ENCODE measurements at regions not wholly inside any gene's neighbourhood (a gene's known extent, or its start where the extent isn't known, plus 50 kb on each side); places are given as distances from the start of the nearest gene placed in this dataset.

DNA sequence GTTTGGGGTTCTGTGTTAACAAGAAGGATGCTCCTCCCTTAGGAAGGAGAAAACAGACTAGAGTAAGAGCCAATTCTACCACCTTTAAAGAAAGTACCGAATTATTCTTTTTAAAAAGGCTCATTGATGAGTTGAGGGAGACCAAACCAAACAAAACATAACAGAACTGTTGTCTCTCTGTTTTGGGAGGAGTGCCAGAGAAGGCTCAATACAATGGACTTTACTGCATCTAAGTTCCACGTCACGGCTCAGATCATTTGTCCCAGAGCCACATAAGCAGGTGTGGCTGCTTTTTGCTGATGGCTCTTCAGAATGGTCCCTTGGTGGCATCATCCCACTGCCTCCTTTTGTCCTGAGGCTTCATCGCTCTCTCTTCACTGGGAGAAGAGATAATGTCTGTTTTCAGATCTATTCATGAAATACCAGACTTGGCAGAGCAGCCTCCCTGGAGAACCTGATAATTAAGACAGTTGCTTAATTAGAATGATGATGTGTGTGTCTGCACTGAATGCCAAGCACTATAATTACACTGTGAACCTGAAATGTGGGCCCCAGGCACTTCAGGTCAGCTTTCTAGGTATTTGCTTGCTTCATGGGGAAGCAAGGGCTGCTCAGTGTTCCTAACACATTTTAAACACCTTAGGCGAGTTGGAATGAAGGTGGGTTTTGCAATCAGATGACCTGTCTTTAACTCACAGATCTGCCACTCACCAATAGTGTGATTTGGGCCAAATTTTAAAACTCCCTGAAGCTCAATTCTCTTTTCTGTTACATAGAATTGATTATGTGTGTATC is 335.2 kb upstream of the MCTP2 start:
- H3K27me3 Mint-ChIP-seq (ENCODE audit: unreplicated experiment), result peaks cover 2% of the 10 kb centered on the region
- H3K4me3 Mint-ChIP-seq (ENCODE audit: unreplicated experiment), result no peak overlapping the region
- TF ChIP-seq, protein P1, sequence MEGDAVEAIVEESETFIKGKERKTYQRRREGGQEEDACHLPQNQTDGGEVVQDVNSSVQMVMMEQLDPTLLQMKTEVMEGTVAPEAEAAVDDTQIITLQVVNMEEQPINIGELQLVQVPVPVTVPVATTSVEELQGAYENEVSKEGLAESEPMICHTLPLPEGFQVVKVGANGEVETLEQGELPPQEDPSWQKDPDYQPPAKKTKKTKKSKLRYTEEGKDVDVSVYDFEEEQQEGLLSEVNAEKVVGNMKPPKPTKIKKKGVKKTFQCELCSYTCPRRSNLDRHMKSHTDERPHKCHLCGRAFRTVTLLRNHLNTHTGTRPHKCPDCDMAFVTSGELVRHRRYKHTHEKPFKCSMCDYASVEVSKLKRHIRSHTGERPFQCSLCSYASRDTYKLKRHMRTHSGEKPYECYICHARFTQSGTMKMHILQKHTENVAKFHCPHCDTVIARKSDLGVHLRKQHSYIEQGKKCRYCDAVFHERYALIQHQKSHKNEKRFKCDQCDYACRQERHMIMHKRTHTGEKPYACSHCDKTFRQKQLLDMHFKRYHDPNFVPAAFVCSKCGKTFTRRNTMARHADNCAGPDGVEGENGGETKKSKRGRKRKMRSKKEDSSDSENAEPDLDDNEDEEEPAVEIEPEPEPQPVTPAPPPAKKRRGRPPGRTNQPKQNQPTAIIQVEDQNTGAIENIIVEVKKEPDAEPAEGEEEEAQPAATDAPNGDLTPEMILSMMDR (IDR thresholded peaks at IDR 0.05; ENCODE audit: partially characterized antibody, unreplicated experiment), result no peak
- no peak overlapping the region for H3K27ac Mint-ChIP-seq (ENCODE audit: unreplicated experiment)
- no peaks in the 10 kb centered on the region for H3K36me3 Mint-ChIP-seq (ENCODE audit: unreplicated experiment)
- no peaks in the 10 kb centered on the region for H3K9me3 Mint-ChIP-seq (ENCODE audit: unreplicated experiment)
- peaks cover 7% of the 10 kb centered on the region for H3K4me1 Mint-ChIP-seq (ENCODE audit: low read depth, unreplicated experiment)
- no peak for DNase-seq

DNA sequence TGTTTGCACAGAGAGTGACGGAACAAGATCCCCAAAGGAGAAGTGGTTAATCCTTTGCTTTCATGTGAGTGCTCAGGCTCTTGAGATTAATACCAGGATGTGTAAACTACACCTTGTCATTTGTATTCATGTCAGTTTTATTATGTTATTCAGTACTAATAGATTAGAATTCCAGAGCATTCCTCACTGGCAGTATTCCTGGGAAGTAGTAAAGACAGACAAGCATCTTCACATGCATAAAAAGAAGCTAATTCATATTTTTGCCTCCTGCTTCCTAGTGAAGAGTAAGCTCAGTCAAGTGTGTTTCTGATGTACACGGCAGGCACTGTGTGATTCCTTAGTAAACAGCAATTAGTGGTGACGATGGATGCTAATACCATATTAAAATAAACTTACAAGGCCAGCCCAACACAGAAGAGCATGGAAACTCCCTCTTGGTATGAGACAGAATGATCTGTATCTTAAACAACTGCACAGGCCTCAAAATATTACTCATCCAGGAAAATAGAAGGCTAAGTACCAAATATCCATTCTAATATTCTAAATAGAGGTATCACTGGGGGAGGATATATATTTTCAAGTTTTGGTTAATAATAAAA is 336.8 kb upstream of the MCTP2 start:
- no peak overlapping the region for H3K4me3 Mint-ChIP-seq (ENCODE audit: unreplicated experiment)
- H3K36me3 Mint-ChIP-seq (ENCODE audit: unreplicated experiment), result no peaks in the 10 kb centered on the region
- H3K27me3 Mint-ChIP-seq (ENCODE audit: unreplicated experiment), result peaks cover 2% of the 10 kb centered on the region
- no peak for DNase-seq
- no peak overlapping the region for H3K27ac Mint-ChIP-seq (ENCODE audit: unreplicated experiment)
- no peaks in the 10 kb centered on the region for H3K9me3 Mint-ChIP-seq (ENCODE audit: unreplicated experiment)
- peaks cover 7% of the 10 kb centered on the region for H3K4me1 Mint-ChIP-seq (ENCODE audit: low read depth, unreplicated experiment)
- TF ChIP-seq, protein P1 (IDR thresholded peaks at IDR 0.05; ENCODE audit: partially characterized antibody, unreplicated experiment), result no peak

DNA sequence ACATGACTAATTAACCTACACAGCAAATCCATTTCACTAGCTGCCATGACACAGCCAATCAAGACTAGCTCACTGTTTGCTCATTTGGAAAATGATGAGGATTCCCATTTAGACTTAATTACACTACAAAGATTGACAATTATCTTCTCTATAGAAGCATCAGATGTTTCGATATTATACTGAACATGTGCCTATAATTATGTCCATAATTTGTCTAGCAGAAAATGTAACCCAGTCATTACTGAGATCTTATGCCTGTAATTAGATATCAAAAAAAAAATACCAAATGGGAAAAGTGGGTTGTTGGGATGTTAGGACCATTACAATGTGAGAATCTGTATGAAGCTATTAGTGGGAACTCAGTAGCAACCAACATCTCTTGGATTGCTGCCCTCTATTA is 344.2 kb upstream of the MCTP2 start:
- Mint-ChIP-seq H3K4me3 (ENCODE audit: unreplicated experiment) (no peak overlapping the region), H3K4me1 (ENCODE audit: low read depth, unreplicated experiment) (peaks cover under 1% of the 10 kb centered on the region), H3K27ac (ENCODE audit: unreplicated experiment) (no peak overlapping the region), H3K9me3 (ENCODE audit: unreplicated experiment) (no peaks in the 10 kb centered on the region), H3K27me3 (ENCODE audit: unreplicated experiment) (no peaks in the 10 kb centered on the region), H3K36me3 (ENCODE audit: unreplicated experiment) (no peaks in the 10 kb centered on the region)
- TF ChIP-seq, protein P1 (IDR thresholded peaks at IDR 0.05; ENCODE audit: partially characterized antibody, unreplicated experiment), result no peak
- DNase-seq, result no peak

DNA sequence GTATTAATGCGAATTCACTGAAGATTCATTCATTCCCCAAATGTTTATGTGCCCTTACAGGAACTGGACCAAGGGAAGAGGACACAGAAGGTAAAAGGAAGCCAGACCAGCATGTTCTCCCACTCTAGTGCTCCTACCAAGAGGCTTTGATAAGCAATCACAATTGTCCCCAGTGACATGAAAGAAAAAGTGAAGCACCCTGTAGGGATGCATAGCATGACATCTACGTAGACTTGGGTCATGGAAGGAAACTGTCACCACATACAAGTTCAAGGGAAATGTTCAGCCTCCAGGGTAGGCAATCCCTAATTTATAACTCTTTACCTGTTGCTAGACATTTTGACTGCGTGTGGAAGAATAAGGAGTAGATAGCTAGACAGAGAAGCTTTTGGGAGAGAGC is 348.6 kb upstream of the MCTP2 start:
- peaks cover 4% of the 10 kb centered on the region for H3K36me3 Mint-ChIP-seq (ENCODE audit: unreplicated experiment)
- no peaks in the 10 kb centered on the region for H3K9me3 Mint-ChIP-seq (ENCODE audit: unreplicated experiment)
- TF ChIP-seq, protein P1 (IDR thresholded peaks at IDR 0.05; ENCODE audit: partially characterized antibody, unreplicated experiment), result no peak
- H3K27me3 Mint-ChIP-seq (ENCODE audit: unreplicated experiment), result no peaks in the 10 kb centered on the region
- no peak overlapping the region for H3K4me3 Mint-ChIP-seq (ENCODE audit: unreplicated experiment)
- no peak overlapping the region for H3K27ac Mint-ChIP-seq (ENCODE audit: unreplicated experiment)
- DNase-seq, result no peak
- peaks cover 2% of the 10 kb centered on the region for H3K4me1 Mint-ChIP-seq (ENCODE audit: low read depth, unreplicated experiment)

DNA sequence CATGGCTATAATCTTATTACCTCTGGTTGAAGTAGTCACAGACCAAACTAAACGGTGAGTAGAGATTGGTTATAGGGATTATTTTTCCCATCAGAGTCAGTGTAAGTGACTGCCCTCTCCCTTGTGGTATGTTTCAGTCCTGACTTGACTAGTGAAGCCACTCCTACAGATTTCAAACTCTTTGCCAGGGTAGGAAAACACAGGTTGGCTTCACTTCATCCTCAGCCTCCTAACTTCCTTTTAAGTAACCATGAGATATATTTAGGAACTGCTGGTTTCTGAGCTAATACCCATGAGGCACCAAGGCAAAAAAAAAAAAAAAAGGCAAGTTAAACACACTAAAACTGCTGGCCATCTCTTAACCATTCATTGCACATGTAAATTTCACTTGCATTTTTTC is 349.2 kb upstream of the MCTP2 start:
- Mint-ChIP-seq H3K27me3 (ENCODE audit: unreplicated experiment) (no peaks in the 10 kb centered on the region), H3K27ac (ENCODE audit: unreplicated experiment) (no peak overlapping the region), H3K4me3 (ENCODE audit: unreplicated experiment) (no peak overlapping the region), H3K9me3 (ENCODE audit: unreplicated experiment) (no peaks in the 10 kb centered on the region), H3K4me1 (ENCODE audit: low read depth, unreplicated experiment) (peaks cover 2% of the 10 kb centered on the region), H3K36me3 (ENCODE audit: unreplicated experiment) (peaks cover 4% of the 10 kb centered on the region)
- TF ChIP-seq, protein P1 (IDR thresholded peaks at IDR 0.05; ENCODE audit: partially characterized antibody, unreplicated experiment), result no peak
- no peak for DNase-seq
